Stimulated activated CD8-positive, alpha-beta memory T cell treated with anti-CD3 and anti-CD28 coated beads, Interleukin-7, amount 100 ng/mL, for 48 hours (primary cell): ENCODE measurements at regions not wholly inside any gene's neighbourhood (a gene's known extent, or its start where the extent isn't known, plus 50 kb on each side); places are given as distances from the start of the nearest gene placed in this dataset.
"Not testable (repeated sequence)": the region's sequence is repeated elsewhere in the genome, so short reads cannot be mapped to it uniquely, and the experiment has no call there.

Experiments used
- DNase-seq, 2 donors: peaks; one replicate each; pipeline ENCODE4 v3.0.0-alpha.2; 2020; ENCODE audit warnings: low read depth in 1 of 2; ENCODE audit errors: extremely low read depth in 1 of 2

DNA sequence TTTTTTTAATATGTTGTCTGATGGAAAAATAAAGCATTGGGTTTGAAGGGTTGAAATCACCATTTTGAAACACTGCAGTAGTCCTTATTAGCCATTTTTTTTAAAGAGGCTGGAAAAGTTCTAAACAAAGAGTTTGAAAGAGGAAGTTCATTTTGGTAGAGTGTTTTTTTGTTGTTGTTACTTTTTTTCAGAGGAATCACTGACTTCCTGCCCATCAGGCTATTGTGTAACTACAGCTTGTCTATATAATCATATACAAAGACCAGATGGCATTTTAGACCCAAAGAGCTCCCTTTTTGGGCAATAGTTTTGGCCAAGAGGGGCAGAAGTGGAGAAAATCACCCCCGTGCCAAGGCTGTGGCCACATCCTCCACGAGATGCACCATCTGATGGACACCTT lies 818.5 kb upstream of the AMELY start:
- no peak for DNase-seq

GRCh38 chrY:7729318-7730011 lies 817.9 kb upstream of the AMELY start:
- DNase-seq: peak in 1 of 2 donors; percentile 12

- peak in 1 of 2 donors; percentile 8 for DNase-seq
Observed at GRCh38 chrY:7728935-7729317, 817.4 kb upstream of the AMELY start.

DNA sequence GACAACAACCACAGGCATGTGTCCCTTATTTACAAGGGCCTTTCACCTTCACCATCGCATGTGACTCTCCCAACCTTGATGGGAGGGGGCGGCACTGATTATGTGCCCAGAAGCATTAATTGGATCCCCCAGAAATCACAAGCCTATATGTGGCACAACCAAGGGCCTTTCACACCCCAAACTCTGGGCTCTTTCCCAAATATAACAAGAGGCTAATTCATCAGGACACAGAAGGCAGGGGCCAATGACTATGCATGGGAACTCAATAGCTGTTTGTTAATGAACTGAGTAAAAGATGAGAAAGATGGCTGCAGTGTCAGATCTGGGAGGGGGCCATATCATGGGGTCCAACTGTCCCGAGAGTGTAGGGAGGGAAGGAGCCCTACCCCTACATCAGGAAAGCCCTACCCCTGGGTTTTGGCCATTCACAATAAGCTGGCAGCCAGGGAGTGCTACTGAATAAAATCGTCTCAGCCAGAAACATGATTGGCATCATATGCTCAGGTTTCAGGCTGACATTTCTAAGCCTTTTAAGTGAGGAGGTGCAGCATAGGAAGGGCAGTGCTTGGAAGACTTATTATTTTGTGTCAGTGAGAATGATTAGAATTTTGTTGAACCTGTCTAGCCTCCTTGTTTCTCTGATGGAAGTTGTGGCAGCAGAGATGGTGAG lies 814.4 kb upstream of the AMELY start:
- DNase-seq: no peak

- no peak for DNase-seq
Observed at GRCh38 chrY:7723991-7724632, 812.6 kb upstream of the AMELY start.

DNA sequence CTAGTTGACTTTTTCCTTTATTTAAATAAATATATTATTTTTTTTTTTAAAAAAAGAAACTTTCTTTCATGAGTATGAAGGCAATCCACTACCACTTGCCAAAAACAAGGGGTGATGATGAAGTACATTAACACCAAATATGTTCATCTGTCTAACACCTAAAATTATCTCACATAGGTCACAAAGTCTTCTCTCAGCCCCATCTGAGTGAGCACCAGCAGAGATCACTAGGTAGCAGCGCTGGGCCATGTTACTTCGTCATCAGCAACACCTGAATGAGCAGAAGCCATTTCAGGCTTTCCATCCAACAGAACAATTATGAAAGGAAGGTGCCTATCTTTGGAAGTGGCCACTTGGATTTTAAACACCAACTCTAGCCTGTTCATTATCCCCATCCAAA lies 811.6 kb upstream of the AMELY start:
- no peak for DNase-seq

DNA sequence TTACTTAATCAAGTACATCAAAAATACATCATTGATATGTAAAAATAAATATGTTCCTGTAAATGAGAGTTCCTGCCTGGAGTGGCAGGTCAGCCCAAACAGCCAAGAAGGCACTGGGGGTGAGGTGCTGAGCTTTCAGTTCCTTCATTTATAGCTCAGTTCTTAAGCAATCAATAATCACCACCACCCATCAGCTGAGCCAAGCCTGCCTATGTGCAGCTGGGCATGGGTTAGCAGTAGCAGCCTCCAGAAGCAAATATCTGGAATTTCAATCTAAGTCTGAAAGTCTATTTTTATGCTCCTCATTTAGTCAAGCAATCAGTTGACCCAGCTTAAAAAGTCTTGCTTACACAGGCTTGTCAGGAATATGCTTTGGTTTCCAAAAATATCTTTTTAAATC lies 811.0 kb upstream of the AMELY start:
- no peak for DNase-seq

- no peak for DNase-seq
Observed at GRCh38 chrY:7720974-7721373, 809.4 kb upstream of the AMELY start.

DNA sequence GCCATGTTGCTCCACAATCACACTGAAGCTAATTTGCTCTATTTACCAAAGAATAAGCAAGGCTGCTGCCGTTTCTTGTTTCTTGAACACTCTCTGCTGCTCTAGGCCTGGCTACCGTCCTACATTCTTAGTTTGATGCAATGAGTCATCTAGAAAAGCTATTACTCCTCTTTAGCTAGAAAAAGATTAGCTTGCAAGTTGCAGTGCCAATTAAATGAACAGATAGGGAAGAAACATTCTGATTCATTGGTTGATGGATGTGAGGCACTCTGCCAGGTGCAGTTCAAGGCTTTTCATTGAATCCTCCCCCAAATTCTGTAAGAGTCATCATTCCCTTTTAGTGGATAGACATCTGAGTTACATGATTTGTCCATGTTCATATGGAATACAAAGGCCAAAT lies 807.7 kb upstream of the AMELY start:
- no peak for DNase-seq

DNA sequence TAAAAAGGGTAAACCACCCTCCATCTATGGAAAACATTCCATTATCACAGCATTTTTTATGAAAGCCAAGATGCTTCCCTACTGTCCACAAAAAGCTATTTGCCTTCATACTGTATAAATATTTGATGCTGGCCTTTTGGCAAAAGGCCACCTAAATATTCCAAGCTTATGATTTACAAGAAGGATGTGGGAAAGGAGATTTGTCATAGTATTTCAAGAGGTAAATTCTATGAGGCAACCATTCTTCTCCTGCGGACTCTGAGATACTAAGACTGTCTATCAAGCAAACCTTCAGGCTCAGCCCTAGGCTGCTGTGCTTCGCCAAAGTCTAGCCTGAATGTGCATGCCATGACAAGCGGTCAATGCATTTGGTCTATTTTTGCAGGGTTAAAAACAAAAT lies 807.1 kb upstream of the AMELY start:
- no peak for DNase-seq

- DNase-seq: no peak
Observed at GRCh38 chrY:7718126-7718525, 806.6 kb upstream of the AMELY start.

DNA sequence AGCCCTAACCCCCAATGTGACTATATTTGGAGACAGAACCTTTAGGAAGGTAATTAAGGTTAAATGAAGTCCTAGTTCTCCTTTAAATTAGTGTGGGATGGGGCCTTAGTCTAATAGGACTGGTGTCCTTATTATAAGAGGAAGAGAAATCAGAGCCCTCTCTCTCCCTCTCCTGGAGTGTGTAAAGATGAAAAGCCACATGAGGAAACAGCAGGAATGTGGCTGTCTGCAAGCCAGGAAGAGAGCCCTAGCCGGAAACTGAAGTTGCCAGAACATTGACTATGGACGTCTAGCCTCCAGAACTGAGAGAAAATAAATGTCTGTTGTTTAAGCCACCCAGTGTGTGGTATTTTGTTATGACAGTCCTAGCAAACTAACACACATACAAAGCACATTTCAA lies 802.9 kb upstream of the AMELY start:
- no peak for DNase-seq

GRCh38 chrY:7713738-7714137 lies 802.2 kb upstream of the AMELY start:
- DNase-seq: not testable (repeated sequence)

- DNase-seq: no peak
Observed at GRCh38 chrY:7712289-7712688, 800.7 kb upstream of the AMELY start.

GRCh38 chrY:7703578-7704140 lies 792.1 kb upstream of the AMELY start:
- no peak for DNase-seq

DNA sequence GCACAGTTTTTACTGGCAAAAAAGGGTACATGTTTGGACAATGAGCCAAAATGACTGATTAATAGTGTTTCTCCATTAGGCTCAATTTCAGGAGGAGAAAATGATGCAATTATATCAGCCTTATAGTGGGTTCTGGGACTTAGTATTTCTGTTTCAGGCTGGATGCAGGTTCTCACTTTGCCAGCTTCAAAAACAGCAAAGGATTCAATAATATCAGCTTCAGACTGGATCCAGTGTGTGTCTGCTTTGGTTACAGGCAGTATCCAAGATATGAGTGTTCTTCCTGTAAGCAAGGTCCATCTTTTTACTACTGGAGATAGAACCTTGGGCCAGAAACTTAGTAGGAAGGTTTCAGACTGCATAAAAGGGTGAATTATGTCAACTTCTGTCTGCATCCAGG lies 790.9 kb upstream of the AMELY start:
- no peak for DNase-seq

DNA sequence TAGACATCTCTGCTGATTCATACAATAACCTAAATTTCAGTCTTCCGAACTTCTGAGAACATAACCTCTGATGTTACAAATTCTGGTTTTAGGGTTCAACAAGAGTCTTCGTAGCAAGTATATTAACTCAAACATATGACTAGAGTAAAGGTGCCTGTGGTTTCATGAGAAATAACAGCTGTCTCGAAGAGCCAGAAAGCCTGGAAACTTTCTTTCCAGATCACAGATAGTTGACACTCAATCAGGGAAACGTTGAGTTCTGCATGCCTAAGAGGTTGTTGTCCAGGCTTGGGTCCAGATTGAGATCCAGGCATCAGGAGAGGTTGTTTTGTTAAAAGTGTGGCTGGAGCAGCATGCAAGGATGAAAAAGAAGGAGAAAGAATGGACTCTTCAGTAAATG lies 790.1 kb upstream of the AMELY start:
- DNase-seq: no peak

- DNase-seq: no peak
Observed at GRCh38 chrY:7697506-7697905, 786.0 kb upstream of the AMELY start.

DNA sequence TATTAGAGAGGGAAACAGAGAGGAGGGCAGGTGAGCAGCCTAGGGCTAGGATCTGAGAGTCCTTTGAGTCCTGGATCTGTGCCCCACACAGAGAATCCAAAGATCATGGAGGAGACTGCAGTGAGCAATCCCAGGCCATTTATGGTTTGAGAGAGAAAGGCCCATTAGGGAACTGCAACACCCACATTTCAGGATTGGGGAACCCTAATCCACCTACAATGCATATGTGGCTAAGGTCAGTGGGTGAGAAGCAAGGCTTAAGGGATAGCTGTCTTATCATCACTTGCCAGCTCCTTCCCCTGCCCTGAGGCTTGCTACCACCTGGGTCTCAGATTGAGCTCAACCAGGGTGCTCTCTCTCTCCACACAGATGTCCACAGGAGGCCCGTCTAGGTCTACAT lies 781.1 kb upstream of the AMELY start:
- no peak for DNase-seq

DNA sequence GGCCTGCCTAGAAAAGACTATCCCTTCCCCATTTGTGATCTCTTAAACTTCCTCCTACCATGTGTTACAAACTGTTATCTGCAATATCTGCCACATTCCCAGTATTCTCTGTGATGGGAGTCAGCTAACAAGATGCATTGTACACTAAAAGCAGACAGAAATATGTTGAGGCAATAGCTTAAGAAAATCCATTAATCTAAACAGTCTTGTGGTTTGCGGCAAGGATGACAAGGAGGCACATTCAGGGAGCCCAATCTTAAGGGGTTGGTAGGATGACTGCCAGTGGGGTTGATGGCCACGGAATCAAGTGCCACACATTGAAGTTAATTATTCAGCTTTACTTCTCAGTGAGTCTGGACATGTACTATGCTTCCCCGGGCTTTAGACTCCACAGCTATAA lies 775.5 kb upstream of the AMELY start:
- DNase-seq: no peak

DNA sequence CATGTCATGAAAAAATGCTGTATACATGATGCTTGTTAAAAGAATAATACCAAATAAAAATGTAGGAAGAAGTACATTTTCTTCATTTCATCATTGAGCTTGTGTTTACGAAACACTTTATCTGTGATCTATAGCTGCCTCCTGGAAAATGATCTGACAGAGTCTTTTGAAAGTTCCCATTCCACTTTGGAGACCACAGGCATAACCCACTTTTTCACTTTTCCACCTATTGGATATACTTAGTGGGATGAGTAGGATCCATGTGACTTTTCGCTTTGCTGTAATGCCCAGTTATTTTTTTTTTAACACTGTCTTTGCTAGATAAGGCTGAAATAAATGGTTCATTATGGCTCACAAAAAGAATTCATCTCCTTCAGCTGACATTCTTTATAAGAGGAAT lies 773.0 kb upstream of the AMELY start:
- DNase-seq: no peak

GRCh38 chrY:7682386-7682785 lies 770.8 kb upstream of the AMELY start:
- DNase-seq: no peak
